Left lung (tissue), 4 donors: ENCODE measurements at regions not wholly inside any gene's neighbourhood (a gene's known extent, or its start where the extent isn't known, plus 50 kb on each side); places are given as distances from the start of the nearest gene placed in this dataset.

Source experiments
- ATAC-seq: fragments of 200-7000 bp; cut with Tn5 transposase; one replicate; pipeline ENCODE4 v1.9.1; 2020; ENCODE audit warnings: moderate library complexity
- DNase-seq, 4 donors: peaks; one replicate each; pipeline ENCODE4 v3.0.0-alpha.2; 2013 to 2020
- H3K27ac ChIP-seq, 2 donors: fragments of 200-600 bp; sonication (generic) in 1 of 2; one replicate each; pipeline versions ENCODE4 v1.5.0 to v1.8.0; 2020 to 2021
- H3K27me3 ChIP-seq, 2 donors: fragments of 200-600 bp; sonication (generic) in 1 of 2; one replicate each; pipeline versions ENCODE4 v1.5.0 to v1.8.0; 2020 to 2021
- H3K36me3 ChIP-seq, 2 donors: fragments of 200-600 bp; sonication (generic) in 1 of 2; one replicate each; pipeline versions ENCODE4 v1.5.0 to v1.8.0; 2020 to 2021
- H3K4me1 ChIP-seq, 2 donors: fragments of 200-600 bp; one replicate each; pipeline ENCODE4 v1.8.0; 2021
- H3K4me3 ChIP-seq, 2 donors: fragments of 200-600 bp; sonication (generic) in 1 of 2; one replicate each; pipeline versions ENCODE4 v1.5.0 to v1.8.0; 2020 to 2021; ENCODE audit warnings: mild to moderate bottlenecking in 1 of 2
- H3K9me3 ChIP-seq, 2 donors: fragments of 200-600 bp; sonication (generic) in 1 of 2; one replicate each; pipeline versions ENCODE4 v1.5.0 to v1.8.0; 2020 to 2021
- CTCF ChIP-seq, 2 donors: fragments of 200-600 bp; sonication (generic) in 1 of 2; IDR thresholded peaks; one replicate each; pipeline versions ENCODE4 v1.5.0 to v1.8.0; 2021; ENCODE audit warnings: antibody characterized with exemption in 2 of 2
- intact Hi-C, 2 donors: fragments of 100-400 bp; cut with DNase I; formaldehyde crosslinking; loops; one replicate each; pipeline versions ENCODE4 v1.11.2 to v1.14.2; 2022
- donor health status: DM: no; HTN: yes; CAD: no.
- donor health status: DM: no; HTN: no; CAD: no.

- Histone ChIP-seq H3K4me1 (no peaks in the 10 kb centered on the region), H3K36me3 (no peaks in the 10 kb centered on the region), H3K27me3 (no peaks in the 10 kb centered on the region), H3K4me3 (no peak overlapping the region), H3K9me3 (no peaks in the 10 kb centered on the region), H3K27ac (no peak overlapping the region)
- ATAC-seq (no peak), DNase-seq (no peak)
- intact Hi-C loops, result no loop called here
- TF ChIP-seq CTCF (IDR thresholded peaks at IDR 0.05), result no peak
These were observed 170.4 kb upstream of the HS3ST1 start for GRCh38 chr4:11599064-11599463.

GRCh38 chr4:11598591-11598990 is 169.9 kb upstream of the HS3ST1 start:
- H3K27me3 ChIP-seq, result no peaks in the 10 kb centered on the region
- no peak for ATAC-seq

DNA sequence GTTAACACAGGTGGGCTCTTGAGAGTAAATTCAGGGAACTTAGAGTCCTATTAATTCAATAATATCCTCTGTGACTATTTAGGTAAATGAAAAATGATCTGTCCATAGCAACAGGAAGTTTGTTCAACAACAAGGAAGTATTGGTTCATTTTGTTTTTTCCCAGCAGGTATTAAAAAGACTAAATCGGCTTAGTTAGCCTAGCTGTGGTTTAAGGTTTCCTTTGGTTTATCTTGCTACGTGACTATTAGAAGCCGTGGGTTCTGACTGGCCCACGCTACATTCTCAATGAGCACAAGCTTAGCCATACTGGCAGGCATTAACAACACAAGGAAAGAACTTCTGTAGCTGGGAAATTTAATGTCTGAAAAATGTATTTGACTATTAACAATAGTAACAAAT is 168.8 kb upstream of the HS3ST1 start:
- DNase-seq (no peak), ATAC-seq (no peak)
- H3K4me1 ChIP-seq, result no peaks in the 10 kb centered on the region
- no peaks in the 10 kb centered on the region for H3K9me3 ChIP-seq
- no peak overlapping the region for H3K27ac ChIP-seq
- intact Hi-C loops, result no loop called here
- no peak overlapping the region for H3K4me3 ChIP-seq
- no peaks in the 10 kb centered on the region for H3K27me3 ChIP-seq
- H3K36me3 ChIP-seq, result no peaks in the 10 kb centered on the region
- no peak for TF ChIP-seq CTCF (IDR thresholded peaks at IDR 0.05)

More at GRCh38 chr4:11598591-11598990, 169.9 kb upstream of the HS3ST1 start:
- H3K36me3 ChIP-seq, result no peaks in the 10 kb centered on the region
- TF ChIP-seq CTCF (IDR thresholded peaks at IDR 0.05), result no peak
- H3K9me3 ChIP-seq, result no peaks in the 10 kb centered on the region
- no peak for DNase-seq
- no peak overlapping the region for H3K4me3 ChIP-seq
- no peak overlapping the region for H3K27ac ChIP-seq
- no peaks in the 10 kb centered on the region for H3K4me1 ChIP-seq
- intact Hi-C loops, result no loop called here

GRCh38 chr4:11596989-11597388 is 168.3 kb upstream of the HS3ST1 start:
- Histone ChIP-seq H3K27me3 (no peaks in the 10 kb centered on the region), H3K4me3 (no peak overlapping the region), H3K4me1 (no peaks in the 10 kb centered on the region), H3K27ac (no peak overlapping the region), H3K9me3 (no peaks in the 10 kb centered on the region), H3K36me3 (no peaks in the 10 kb centered on the region)
- no peak for DNase-seq
- TF ChIP-seq CTCF (IDR thresholded peaks at IDR 0.05), result no peak
- ATAC-seq, result no peak
- intact Hi-C loops, result no loop called here

DNA sequence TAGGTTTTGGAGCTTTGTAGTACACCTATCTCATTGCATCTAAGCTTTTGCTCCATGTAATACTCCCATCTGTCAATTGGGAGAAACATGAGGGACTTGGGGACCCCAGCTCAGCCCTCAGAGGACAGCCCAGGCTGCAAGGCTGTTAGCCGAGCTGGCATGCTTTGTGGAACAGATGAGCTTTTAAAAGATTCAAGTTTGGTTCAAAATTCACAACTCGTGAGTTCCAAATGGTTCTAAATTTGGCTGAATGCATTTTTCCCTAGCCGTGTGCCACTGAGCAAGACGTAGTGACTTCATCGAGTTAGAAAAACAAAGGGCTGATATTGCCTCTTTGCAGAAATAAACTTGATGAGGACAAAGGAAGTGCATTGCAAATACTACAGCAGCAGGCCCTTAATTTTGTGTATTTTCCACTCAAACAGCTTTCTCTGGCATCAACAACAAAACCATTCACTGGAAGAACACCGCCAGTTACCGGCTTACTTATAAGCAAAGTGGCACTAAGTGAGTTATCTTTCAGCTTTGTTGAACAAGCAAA is 165.0 kb upstream of the HS3ST1 start:
- Histone ChIP-seq H3K4me1 (no peaks in the 10 kb centered on the region), H3K9me3 (no peaks in the 10 kb centered on the region), H3K4me3 (no peak overlapping the region), H3K36me3 (no peaks in the 10 kb centered on the region), H3K27me3 (no peaks in the 10 kb centered on the region), H3K27ac (no peak overlapping the region)
- intact Hi-C loops, result no loop called here
- ATAC-seq, result peak; percentile 55
- no peak for DNase-seq
- no peak for TF ChIP-seq CTCF (IDR thresholded peaks at IDR 0.05)
